ENCODE measurements at regions not wholly inside any gene's neighbourhood (a gene's known extent, or its start where the extent isn't known, plus 50 kb on each side); places are given as distances from the start of the nearest gene placed in this dataset.

DNA sequence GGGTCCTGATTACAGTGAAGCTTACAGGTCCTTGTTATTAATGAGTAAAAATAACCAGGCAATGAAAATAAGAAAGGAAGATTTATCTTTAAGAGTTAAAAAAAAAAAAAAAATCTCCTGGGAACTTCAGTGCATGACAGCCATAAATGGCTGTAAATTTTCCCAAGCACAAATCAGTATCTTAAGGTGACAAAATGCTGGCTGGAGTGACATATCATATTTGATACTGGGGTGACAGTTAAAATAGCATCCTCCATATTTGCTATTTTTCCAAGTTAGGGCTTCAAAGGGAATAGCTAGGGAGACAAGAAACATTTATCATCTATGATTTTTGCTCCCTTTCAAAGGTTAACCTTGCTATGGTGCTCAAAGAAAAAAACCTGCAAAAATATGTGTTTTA, 226.6 kb downstream of the PRDM2 start:
- no peak for DNase-seq

GRCh38 chr1:13927736-13928135, 227.7 kb downstream of the PRDM2 start:
- no peak for DNase-seq

DNA sequence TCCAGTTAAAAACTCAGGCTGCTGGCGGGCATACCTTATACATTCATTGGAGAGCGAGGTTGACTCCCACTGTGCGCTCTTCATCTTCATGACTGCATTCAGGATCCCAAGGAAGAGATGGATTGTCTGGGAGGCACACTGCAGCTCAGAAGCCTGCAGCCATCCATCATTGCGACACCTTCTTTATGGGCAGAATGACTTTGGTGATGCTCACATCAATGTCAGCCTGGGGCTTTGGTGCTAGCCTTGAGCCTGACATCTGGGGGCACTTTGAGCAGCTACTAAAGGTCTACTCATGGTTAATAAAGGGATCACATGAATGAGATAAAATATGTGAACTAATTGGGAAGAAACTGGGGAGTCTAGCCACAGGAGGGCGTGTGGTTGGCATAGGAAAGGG, 229.3 kb downstream of the PRDM2 start:
- DNase-seq: no peak

DNA sequence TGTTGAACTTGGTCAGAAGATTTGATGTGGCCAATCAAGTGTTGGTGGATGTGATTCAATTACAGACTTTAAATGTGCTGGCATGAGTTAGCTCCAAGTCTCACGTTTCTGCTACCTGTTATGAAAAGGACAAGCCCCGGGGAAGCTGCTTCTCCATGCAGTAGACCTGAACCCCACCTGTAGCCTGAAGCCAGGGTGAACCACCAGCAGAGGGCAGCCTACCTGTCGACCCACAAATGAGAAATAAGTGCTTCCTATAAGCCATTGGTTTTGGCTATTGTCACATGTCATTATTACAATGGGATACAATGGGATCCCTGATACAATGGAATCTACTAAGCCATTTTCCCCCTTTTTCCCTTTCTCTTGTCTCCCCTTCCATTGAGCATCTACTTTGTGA, 230.2 kb downstream of the PRDM2 start:
- peak; percentile 4 for DNase-seq

GRCh38 chr1:13931226-13931625, 231.2 kb downstream of the PRDM2 start:
- DNase-seq: no peak

- DNase-seq: no peak
Measured at GRCh38 chr1:13935336-13935735, 235.3 kb downstream of the PRDM2 start.

DNA sequence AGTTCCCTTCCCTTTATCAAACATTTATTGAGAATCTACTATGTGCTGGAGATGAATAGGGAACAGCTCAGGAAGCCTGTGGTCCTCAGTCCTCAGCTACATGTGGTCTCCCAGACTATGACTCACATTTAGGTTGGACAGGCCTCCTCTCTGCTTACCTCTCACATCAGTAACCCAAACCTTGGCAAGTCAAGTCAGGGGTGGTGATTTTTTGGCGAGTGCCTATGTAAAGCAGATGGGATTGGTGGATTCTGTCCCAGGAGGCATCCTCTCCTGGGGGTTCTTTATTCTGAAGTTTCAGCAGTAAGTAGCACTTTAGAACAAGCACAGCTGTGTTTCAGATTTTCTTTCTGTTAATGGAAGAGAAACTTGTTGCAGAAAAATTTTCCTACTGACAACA, 241.3 kb downstream of the PRDM2 start:
- no peak for DNase-seq

DNA sequence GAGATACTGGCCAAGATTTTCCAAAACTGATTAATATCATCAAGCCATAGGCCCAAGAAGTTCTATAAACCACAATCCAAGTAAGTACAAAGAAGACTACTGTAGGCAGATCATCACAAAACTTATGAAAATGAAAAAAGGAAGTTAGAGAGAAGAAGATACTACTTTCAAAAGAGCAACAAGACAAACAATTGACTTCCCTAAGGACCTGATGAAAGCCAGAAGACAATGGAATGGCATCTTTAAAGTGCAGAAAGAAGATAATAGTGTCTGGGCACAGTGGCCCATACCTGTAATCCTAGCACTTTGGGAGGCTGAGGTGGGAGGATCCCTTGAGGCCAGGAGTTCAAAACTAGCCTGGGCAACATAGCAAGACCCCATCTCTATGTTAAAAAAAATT, 243.1 kb downstream of the PRDM2 start:
- no peak for DNase-seq

- no peak for DNase-seq
Measured at GRCh38 chr1:13945856-13946255, 245.9 kb downstream of the PRDM2 start.

DNA sequence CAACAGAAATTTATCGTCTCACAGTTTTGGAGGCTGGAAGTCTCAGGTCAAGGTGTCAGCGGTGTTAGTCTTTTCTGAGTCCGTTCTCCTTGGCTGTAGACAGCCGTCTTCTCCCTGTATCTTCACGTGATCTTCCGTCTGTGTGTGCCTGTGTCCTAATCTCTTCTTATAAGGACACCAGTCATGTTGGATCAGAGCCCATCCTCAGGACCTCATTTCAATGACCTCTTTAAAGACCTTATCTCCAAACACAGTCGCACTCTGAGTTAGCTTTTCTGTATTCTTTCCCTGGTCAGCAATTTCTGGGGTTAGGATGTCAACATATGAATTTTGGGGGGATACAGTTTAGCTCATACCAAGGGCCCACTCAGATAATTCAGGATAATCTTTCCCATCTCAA, 247.7 kb downstream of the PRDM2 start:
- DNase-seq: no peak

DNA sequence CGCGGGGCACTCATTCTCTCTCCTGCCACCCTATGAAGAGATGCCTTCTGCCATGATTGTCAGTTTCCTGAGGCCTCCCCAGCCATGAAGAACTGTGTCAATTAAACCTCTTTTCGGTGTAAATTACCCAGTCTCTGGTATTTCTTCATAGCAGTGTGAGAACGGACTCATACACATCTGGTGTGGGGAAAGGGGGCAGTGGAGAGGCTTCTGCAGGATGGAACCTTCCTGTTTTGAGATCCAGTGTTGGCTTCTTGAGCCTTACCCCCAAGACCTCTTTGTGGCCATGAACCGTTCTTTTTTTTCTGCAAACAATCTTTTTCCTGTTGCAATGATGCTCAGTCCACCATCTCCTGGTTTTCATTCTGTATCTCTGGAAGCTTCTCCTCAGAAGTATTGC, 248.4 kb downstream of the PRDM2 start:
- no peak for DNase-seq

DNA sequence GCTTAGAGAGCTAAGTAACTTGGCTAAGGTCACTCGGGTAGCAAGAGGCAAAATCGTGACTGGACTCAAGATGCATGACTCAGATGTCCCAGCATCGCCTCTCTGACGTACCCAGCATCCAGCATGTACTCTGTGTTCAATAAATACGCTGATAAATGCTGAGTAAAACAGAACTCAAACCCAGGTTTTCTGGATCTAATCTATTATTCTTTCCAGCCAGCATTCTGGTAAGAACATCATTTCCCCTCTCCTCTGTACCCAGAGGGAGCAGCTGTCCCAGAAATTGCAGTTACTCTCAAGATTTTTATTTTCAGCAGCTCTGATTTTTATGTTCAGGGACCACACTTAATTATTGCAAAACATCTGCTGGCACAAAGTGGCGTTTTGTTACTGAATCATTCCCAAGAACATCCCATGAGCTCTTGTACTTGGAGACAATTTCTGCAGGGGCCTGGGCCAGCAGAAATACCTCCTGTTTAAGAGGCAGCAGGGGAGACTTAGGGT, 249.0 kb downstream of the PRDM2 start:
- no peak for DNase-seq

- no peak for DNase-seq
Measured at GRCh38 chr1:13949546-13949945, 249.6 kb downstream of the PRDM2 start.

GRCh38 chr1:13950637-13951036, 250.6 kb downstream of the PRDM2 start:
- DNase-seq: no peak

DNA sequence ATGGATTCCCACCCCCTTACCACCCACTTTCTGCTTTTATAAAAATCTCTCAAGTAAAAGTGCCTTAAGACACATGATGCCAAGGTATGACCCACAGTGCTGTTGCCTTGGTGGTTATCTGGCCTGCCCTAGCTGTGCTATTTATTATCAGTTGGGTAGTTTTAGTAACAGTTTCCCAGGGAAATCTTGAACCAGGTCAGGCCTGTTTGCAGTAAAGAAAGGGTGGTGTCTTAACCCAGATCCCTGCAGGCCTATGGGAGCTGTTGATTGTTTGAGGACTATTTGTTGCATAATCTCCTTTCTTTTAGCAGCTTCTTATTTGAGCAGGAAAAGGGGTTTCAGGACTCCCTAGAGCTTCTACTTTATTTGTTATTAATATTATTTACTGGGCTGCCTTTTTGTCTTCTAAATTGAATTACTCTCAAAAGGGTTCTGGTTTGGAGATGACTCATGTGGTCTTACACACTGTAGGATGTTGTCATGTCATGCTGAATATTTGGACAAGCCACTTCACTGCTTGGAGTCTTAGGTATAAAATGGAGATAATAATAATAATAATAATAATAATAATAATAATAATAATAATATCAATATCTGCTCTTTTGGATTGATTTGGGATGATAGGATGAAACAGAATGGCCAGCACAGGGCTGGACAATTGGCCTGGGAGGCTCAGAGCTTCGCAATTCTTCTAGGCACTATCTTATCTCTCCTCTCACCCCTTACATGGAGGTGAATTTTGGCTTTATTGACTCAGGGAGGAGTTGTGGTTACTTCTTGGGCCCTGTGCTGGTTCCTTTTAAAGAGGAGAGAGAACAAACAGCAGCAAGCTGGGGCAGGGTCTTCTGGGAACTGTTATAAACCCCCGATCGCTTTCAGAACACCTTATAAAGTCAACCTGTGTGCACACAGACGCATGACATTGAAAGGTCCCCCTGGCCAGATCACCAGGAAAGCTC, 252.1 kb downstream of the PRDM2 start:
- DNase-seq: no peak

DNA sequence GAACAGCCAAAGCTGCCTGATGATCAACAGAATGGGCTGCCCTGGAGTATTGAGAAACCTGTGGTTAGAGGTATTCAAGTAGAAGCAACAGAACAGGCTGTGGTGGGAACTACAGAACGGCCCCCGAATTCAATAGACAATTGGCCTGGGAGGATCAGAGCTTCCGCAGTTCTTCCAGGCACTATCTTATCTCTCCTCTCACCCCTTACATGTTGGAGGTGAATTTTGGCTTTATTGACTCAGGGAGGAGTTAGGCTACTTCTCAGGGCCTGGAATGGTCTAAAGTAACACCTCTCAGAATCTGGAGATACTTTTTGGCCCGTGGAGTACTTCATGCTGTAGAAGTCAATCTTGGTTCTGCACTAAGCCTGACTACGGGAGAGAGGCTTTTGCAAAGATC, 253.0 kb downstream of the PRDM2 start:
- DNase-seq: no peak

DNA sequence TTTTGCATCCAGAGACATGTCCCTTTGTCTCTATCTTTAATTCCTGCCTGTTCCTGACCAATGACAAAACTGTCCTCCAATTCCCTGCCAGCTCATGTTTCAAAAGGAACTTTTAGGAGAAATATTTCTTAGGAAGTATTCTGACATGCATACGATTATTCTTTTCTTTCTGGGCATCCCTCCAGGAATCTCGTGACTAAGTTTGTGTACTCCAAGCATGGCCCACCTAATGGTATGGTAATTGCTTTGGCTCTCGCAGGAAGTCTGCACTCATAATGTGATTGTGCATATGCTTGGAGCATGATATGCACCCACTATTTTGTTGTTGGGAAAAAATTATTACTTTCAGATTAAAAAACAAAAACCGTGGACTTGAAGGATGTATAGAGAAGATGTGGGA, 256.4 kb downstream of the PRDM2 start:
- DNase-seq: no peak

- peak; percentile 62 for DNase-seq
Measured at GRCh38 chr1:13960375-13960987, 260.5 kb downstream of the PRDM2 start.

- no peak for DNase-seq
Measured at GRCh38 chr1:13964768-13965167, 264.8 kb downstream of the PRDM2 start.

DNA sequence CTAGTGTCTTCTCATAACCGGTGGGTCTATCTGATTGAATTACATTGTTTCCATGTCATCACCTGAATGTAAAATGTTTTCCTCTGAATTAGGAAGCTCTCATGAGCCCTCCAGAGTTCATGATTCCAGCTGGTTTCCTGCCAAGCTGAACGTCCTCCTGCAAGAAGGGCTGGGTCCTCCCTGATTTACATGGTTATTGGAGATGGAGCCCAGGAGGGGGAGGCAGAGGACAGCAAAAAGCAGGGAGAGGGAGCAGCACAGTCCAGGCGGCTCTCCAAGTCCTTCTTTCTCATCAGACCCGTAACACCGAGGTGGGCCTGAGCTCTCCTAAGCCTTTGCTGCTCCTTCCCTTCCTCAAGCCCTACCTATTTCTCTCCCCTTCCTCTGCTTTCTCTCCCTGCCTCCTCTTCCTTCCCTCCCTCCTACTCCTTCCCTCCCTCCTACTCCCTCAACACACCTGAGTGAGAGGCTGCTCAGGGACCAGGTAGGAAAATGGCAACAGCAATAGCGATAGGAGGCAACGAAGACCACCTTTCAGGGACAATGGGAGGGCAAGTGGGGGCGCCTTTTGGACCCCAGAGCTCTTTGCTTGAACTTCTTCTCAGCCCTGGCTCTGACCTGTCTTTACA, 265.9 kb downstream of the PRDM2 start:
- DNase-seq: no peak

DNA sequence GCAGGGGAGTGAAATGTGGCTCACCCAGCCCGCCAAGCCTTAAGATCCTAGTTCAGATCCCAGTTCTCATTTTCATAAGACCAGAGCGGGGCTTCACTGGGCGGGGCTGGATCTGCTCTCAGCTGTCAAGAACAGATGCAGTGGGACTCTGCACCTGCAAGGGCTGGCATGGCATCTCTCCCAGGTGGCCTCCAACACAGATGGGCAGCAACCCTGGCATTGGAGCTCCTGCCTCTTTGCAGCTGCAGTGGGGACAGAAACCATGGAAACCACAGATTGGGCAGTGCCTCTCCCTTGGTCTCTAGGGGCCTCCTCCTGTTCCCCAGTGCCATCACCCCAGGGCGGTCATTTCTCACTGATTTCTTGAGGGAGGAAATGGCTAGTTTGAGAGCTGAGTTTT, 267.7 kb downstream of the PRDM2 start:
- DNase-seq: no peak

GRCh38 chr1:13968361-13968760, 268.4 kb downstream of the PRDM2 start:
- DNase-seq: no peak

GRCh38 chr1:13970631-13971247, 270.8 kb downstream of the PRDM2 start:
- no peak for DNase-seq
